DMS 273 treated with DMSO at 0.1 percent for 48 hours (cell line): ENCODE measurements at regions not wholly inside any gene's neighbourhood (a gene's known extent, or its start where the extent isn't known, plus 50 kb on each side); places are given as distances from the start of the nearest gene placed in this dataset.

ENCODE experiments used
- DNase-seq: peaks from one replicate; lab custom pipeline; 2025; lab: John Stamatoyannopoulos, UW

DNA sequence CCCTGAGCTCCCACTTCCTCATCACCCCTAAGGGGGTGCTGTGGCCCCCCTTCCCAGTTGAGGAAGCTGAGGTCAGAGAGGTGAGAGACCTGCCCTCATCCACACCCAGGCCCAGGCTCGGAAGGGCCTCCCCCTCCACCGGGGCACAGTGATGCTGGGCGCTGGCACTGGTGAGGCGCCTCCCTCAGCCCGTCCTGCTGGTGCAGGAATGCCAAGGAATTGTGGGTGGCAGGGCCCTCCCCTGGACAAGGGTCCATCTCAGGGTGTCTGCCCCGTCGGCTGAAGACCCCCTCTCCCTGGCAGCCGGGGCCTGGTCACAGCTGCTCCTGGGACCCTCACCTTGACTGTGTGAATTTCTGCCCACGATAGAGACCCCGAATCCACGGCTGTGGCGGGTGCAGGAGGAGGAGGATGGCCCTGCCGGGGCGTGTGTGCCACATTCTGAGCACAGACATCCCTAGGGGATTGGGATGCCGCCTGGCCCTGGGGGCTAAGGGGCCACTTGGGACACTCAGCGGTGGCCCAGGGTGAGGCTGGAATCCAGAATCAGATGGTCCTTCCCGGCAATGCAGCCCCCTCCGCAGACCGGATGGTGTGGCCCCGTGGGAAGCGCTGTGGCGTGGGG, 70.2 kb upstream of the GATA5 start:
- DNase-seq: no peak

DNA sequence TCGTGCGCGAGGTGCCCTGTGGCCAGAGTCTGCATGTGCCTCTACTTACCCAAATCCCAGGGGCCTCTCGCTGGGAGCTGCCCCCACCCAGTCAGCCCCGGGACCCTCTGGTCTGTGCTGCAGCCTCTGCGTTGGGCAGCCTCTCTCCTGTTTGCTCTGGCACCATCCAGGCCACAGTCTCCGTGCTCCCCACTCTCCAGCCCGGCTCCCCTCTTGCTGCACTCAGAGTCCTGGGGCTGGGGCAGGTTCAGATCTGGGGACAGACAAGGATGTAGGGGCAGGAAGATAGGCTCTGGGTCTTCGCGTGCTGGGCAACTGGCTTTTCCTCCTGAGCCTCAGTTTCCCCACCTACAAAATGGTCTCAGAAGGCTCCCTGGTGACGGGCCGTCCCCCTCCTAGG, 70.8 kb upstream of the GATA5 start:
- no peak for DNase-seq

GRCh38 chr20:62547364-62547763, 71.6 kb upstream of the GATA5 start:
- DNase-seq: no peak

GRCh38 chr20:62548471-62548870, 72.7 kb upstream of the GATA5 start:
- no peak for DNase-seq

DNA sequence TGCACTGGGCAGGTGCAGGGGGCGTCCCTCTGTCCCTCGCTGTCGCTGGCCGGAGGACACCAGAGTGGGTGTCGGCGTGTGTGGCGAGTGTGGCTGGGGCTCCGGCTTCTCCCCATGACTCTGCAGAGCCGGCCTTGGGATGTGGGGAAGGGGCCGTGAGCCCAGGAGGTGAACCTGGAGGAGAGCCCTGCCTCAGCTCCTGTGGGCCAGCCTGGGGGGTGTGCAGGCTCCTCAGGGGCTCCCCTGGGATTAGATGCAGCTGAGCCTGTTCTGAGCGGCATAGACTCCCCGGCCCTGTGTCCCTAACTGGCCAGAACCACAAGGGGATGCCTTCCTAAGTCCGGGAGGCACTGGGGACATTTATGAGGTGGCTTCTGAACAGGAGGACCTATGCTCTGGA, 73.2 kb upstream of the GATA5 start:
- DNase-seq: no peak

GRCh38 chr20:62549499-62550086, 73.8 kb upstream of the GATA5 start:
- no peak for DNase-seq

DNA sequence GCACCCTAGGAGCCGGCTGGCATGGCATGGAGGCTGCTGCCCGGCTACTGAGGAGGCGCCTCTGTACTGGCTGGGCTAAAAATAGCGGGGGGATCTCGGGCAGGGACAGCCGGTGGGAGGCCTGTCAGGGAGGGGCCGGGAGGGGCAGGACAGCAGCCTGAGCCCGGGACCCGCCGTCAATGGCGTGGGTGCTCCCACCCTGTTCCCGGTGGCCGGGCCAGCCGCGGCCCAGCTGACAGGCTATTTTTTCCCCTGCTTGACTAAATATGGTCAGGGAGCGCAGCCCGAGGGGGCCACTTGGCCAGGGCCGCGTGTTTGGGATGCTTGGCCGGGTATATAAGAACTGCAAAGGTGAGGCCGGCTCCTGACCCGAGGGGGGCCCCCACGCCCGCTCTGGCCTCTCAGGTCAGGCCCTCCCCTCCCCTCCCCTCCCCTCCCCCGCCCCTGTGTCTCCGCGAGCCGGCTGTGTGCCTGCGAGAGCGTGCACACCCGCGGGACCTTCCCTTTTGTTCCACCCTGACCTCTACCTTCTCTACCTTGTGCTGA, 74.4 kb upstream of the GATA5 start:
- DNase-seq: no peak

DNA sequence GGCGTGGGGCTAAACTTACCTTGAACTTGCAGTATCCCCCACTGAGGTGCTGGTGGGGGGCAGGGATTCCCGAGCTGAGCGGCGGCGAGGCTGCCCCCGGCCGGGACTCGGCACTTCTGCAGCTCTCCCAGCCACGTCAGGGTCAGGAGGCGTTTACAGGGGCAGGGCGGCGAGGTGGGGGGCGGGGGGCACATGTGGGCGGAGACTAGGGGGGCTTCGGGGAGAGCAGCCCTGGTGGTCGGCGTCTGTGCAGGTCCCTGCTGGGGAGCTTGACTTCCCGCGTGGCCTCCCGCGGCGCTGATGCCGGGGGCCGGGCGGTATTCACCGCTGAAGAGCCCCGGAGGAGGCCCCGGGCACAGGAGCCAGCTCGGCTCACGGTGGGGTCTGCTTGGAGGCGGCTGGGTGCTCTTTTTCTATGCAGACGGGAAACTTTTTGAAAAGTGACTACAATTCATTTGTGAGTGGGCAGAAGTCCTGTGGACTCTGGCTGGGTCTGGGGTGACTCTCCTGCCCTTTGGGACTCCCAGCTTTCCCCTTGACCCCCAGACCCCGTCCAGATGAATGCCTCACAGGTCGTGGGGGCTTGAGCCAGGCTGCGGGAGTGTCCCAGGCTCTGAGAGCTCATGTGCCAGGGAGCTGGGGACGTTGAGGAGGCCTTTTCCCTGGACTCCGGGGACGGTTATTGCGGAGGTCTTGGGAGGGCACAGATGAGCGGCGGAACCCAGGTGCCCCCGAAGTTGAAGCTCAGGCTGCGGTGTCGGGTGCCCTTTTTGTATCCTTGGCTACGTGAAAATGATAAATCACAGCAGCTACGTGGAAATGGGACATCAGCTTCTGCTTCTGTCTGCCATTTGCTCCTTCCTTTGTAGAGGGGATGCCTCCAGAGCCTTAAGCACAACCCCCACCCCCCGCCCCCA, 75.9 kb upstream of the GATA5 start:
- no peak for DNase-seq

- no peak for DNase-seq
Observed at GRCh38 chr20:62552613-62553012, 76.8 kb upstream of the GATA5 start.

GRCh38 chr20:62553136-62553837, 77.5 kb upstream of the GATA5 start:
- DNase-seq: no peak

DNA sequence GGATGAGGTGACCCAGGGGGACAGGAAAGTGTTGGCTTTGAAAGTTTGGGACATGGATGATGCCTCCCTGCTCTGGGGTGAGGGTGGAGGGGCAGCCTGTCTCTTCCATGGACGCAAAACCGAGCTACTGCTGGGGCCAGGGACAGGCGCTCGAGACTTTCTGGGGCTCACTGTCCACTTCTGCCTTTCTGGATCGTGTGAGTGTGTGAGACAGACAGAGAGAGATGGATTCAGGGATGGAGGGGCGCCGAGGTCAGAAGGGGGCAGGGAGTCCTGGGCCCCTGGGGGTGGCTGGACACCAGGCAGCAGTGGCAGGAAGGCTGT, 78.0 kb upstream of the GATA5 start:
- no peak for DNase-seq

- no peak for DNase-seq
Observed at GRCh38 chr20:62554214-62554897, 78.6 kb upstream of the GATA5 start.

- DNase-seq: no peak
Observed at GRCh38 chr20:62554898-62555641, 79.3 kb upstream of the GATA5 start.

DNA sequence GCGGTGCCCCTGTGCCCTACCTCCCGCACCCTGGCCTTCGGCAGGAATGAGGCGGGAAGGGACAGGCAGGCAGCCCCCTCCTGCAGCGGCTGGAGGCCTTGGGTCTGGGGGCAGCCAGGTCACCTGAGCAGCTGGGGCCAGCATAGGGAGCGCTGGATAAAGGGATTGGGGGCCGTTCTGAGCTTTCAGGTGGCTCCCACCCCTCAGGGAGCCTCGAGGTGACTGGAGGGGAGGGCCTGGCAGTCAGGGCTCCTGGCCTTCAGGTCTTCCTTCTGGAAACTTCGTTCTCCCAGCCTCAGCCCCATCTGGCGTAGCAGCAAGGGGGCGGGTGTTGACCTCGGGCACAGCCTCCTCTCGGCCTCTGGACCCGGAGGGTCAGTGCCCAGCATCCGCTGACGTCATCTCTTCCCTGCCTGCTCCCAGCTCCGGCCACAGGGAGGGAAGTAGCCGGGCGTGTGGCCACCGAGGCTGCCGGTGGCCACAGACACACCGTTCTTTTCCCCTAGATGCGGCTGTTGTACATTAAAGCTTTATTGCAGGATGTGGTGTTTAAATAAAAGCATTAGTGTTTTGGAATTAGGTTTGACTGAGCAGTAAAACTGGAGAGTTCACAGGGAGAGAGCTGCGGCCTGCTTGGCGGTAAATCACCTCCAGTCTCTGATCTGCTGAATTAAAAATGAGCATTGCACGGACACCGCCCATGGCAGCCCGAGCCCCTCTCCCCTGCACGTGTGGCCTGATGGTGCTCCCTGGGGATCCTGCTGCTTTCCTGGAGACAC, 80.0 kb upstream of the GATA5 start:
- DNase-seq: no peak

DNA sequence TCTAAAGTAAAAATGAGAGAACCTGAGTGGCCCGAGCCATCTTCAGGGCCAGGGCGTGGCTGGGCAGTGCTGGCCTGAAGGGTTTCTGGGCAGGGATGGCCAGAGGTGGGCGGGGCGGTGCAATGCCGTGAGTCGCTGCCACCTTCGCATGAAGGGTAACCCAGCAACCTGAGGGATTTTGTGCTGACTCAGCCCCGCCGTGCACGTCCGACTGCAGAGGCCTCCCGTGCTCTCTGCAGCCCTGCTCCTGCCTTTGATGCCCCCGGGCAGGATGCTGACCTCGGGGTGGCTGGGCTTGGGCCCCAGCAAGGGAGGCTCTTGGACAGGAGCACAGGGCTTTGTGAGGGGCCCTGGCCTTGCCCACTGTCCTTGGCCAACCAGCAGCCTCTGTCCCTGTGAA, 81.7 kb upstream of the GATA5 start:
- DNase-seq: no peak

- DNase-seq: no peak
Observed at GRCh38 chr20:62557999-62558408, 82.2 kb upstream of the GATA5 start.

GRCh38 chr20:62558779-62559178, 83.0 kb upstream of the GATA5 start:
- DNase-seq: no peak

DNA sequence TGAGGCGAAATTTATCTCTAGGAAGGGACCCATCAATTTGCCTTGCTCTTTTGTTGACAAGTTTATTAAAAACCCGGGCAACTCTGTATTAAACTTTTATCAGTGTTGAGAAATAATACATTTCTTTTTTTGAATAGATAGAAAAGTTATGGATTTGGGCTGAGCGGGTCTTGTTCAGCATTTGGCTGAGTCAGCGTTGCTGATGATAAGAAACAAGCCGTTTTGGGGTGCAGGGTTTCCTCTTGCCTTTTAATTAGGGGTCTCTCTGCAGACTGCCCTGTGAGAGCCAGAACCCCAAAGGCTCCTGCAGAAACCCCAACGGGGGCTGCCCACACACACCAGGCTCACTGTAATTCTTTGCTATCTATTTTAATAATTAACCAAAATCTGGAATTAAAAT, 82.1 kb upstream of the SLCO4A1 start:
- no peak for DNase-seq

DNA sequence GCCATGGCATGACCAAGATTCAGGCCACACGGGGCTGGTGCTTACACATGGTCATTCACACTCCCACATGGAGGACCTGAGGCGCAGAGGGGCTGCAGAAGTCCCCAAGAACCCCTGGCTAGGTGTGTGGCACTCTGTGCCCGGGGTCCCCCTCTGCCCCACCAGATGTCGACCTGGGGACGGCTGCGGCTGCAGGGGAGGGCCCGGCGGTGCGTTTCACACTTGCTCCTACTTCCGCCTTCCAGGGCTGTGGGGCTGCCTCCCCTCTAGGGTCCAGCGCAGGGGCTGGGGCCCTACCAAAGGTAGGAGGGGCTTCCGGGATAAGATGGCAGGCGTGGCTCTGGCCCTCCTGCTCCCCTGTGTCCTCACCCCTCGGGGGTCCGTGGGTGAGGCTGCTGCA, 81.1 kb upstream of the SLCO4A1 start:
- no peak for DNase-seq

- no peak for DNase-seq
Observed at GRCh38 chr20:62561948-62562347, 80.4 kb upstream of the SLCO4A1 start.
